HepG2 (cell line): ENCODE measurements at regions not wholly inside any gene's neighbourhood (a gene's known extent, or its start where the extent isn't known, plus 50 kb on each side); places are given as distances from the start of the nearest gene placed in this dataset.

ENCODE experiments used
- ATAC-seq: fragments of 200-7000 bp; cut with Tn5 transposase; 3 replicates; pipeline ENCODE4 v1.9.1; 2020; ENCODE audit warnings: mild to moderate bottlenecking, moderate library complexity
- BruUV-seq: library from RNA; stranded (reverse); fragments of 400-500 nt; replicated peaks from 2 replicates; lab custom pipeline; 2021; lab: Mats Ljungman, UMichigan
- CTCF ChIA-PET: fragments of 300-600 bp; formaldehyde crosslinking; extraction: SDS; loops from one replicate; lab custom pipeline; 2021; ENCODE audit warnings: low total read pairs, inconsistent platforms, low intra/inter-chr PET ratio; lab: Yijun Ruan, JAX
- POLR2A ChIA-PET: fragments of 350-600 bp; sonication (Branson Sonifier 250); formaldehyde crosslinking; loops from one replicate; lab custom pipeline; 2020; ENCODE audit warnings: antibody characterized with exemption, inconsistent platforms; lab: Yijun Ruan, JAX
- DNase-seq: peaks from one replicate; pipeline ENCODE4 v3.0.0-alpha.2; 2015; ENCODE audit warnings: low spot score
- FAIRE-seq: peaks from 3 replicates; lab custom pipeline; 2011; peaks lifted over from hg19 to GRCh38; lab: Jason Lieb, UNC
- H2AFZ ChIP-seq: one replicate; pipeline ENCODE4 v1.6.1; 2011; ENCODE audit warnings: low read length, inconsistent platforms
- H3K27ac ChIP-seq: fragments of 300-600 bp; 3 replicates; pipeline ENCODE4 v1.8.0; 2011; ENCODE audit warnings: mixed run types, mild to moderate bottlenecking, mixed read lengths, low read length, inconsistent platforms; ENCODE audit not compliant: insufficient read depth; ENCODE audit errors: extremely low read length
- H3K27me3 ChIP-seq, 2 experiments: fragments of 200-600 bp in 1 of 2; 2 replicates in 1 of 2; 3 replicates in 1 of 2; pipeline versions ENCODE4 v1.6.0 to v1.8.0; 2011; ENCODE audit warnings: low read length in 2 of 2, mild to moderate bottlenecking in 2 of 2, moderate library complexity in 2 of 2, inconsistent platforms in 1 of 2; ENCODE audit not compliant: insufficient read depth in 2 of 2, control insufficient read depth in 1 of 2
- H3K36me3 ChIP-seq, 2 experiments: fragments of 200-600 bp in 1 of 2; replicated peaks in 1 of 2; 2 replicates in 1 of 2; 3 replicates in 1 of 2; pipeline versions ENCODE4 v1.5.1 to v1.8.0; 2011; ENCODE audit warnings: low read length in 2 of 2, inconsistent platforms in 1 of 2; ENCODE audit not compliant: insufficient read depth in 2 of 2, control insufficient read depth in 1 of 2
- H3K4me1 ChIP-seq: 2 replicates; pipeline ENCODE4 v1.5.1; 2012; ENCODE audit warnings: low read length, inconsistent platforms; ENCODE audit not compliant: insufficient read depth
- H3K4me2 ChIP-seq: 2 replicates; pipeline ENCODE4 v1.6.0; 2011; ENCODE audit warnings: low read depth, low read length, inconsistent platforms
- H3K4me3 ChIP-seq, 3 experiments: fragments of 200-600 bp in 1 of 3; sonication (generic), shearing (Covaris generic) in 1 of 3; replicated peaks in 1 of 3; 2 replicates each; pipeline ENCODE4 v1.5.1; 2011 to 2016; ENCODE audit warnings: low read length in 3 of 3, inconsistent platforms in 2 of 3, low read depth in 2 of 3, mild to moderate bottlenecking in 2 of 3, control low read depth in 1 of 3, mixed read lengths in 1 of 3; ENCODE audit not compliant: insufficient read depth in 1 of 3
- H3K79me2 ChIP-seq: one replicate; pipeline ENCODE4 v1.6.1; 2011; ENCODE audit warnings: low read length, inconsistent platforms; ENCODE audit not compliant: insufficient read depth
- H3K9ac ChIP-seq: 2 replicates; pipeline ENCODE4 v1.6.0; 2011; ENCODE audit warnings: mild to moderate bottlenecking, low read depth, low read length, inconsistent platforms; ENCODE audit not compliant: insufficient read depth
- H3K9me3 ChIP-seq: 2 replicates; pipeline ENCODE4 v1.5.1; 2012; ENCODE audit warnings: mild to moderate bottlenecking, low read length
- H4K20me1 ChIP-seq: 2 replicates; pipeline ENCODE4 v1.6.0; 2011; ENCODE audit warnings: inconsistent platforms, mild to moderate bottlenecking, low read length, moderate library complexity; ENCODE audit not compliant: insufficient read depth
- ARNTL ChIP-seq: sonication (generic); formaldehyde crosslinking; IDR thresholded peaks from 2 replicates; pipeline ENCODE4 v1.4.0; 2020; ENCODE audit warnings: mild to moderate bottlenecking, missing genetic modification reagents
- FOXA1 ChIP-seq, 2 experiments: fragments of 450-650 bp in 1 of 2; sonication (generic) in 1 of 2; formaldehyde crosslinking in 1 of 2; IDR thresholded peaks; 2 replicates each; pipeline versions ENCODE4 v1.4.0 to v1.6.1; 2016 to 2020; ENCODE audit warnings: missing genetic modification reagents in 1 of 2
- HNRNPK ChIP-seq: fragments of 200-400 bp; formaldehyde crosslinking; IDR thresholded peaks from 2 replicates; pipeline ENCODE4 v1.6.1; 2018; ENCODE audit warnings: low read length, low read depth, moderate library complexity, mild to moderate bottlenecking; ENCODE audit not compliant: poor library complexity, severe bottlenecking
- THAP11 ChIP-seq: IDR thresholded peaks from 2 replicates; pipeline ENCODE4 v1.6.1; 2016; ENCODE audit warnings: missing biosample characterization, missing genetic modification reagents
- ZFAT ChIP-seq: sonication (generic); formaldehyde crosslinking; conservative IDR thresholded peaks from 2 replicates; pipeline ENCODE4 v1.8.1; 2023; ENCODE audit warnings: missing genetic modification reagents, inconsistent platforms
- ZNF441 ChIP-seq: sonication (generic); formaldehyde crosslinking; IDR thresholded peaks from 2 replicates; pipeline ENCODE4 v1.7.0; 2021; ENCODE audit warnings: missing genetic modification reagents, borderline replicate concordance
- ZNF563 ChIP-seq: sonication (generic); formaldehyde crosslinking; IDR thresholded peaks from 2 replicates; pipeline ENCODE4 v1.8.0; 2022; ENCODE audit warnings: mild to moderate bottlenecking, moderate library complexity, missing genetic modification reagents
- WGBS: methylation state at CpG from one replicate; pipeline ENCODE4 v1.1.6; 2017; ENCODE audit warnings: low lambda C conversion rate; 5-methylcytosine and 5-hydroxymethylcytosine counted together
- in situ Hi-C: cut with HindIII; loops from 2 replicates; pipeline ENCODE4 v1.10.0; 2017; ENCODE audit warnings: low pct_unique_long_range_greater_than_20kb; ENCODE audit not compliant: extremely low pct_ligation_motif_present
- intact Hi-C: fragments of 100-400 bp; cut with micrococcal nuclease; formaldehyde crosslinking; loops from one replicate; pipeline ENCODE4 v1.10.0; 2022; ENCODE audit not compliant: unreplicated experiment
- TF ChIP-seq, protein P1 (sequence below): sonication (generic); formaldehyde crosslinking; IDR thresholded peaks from 2 replicates; pipeline ENCODE4 v1.4.0; 2020; ENCODE audit warnings: mild to moderate bottlenecking, missing genetic modification reagents
- TF ChIP-seq, protein P2 (sequence below): sonication (generic); formaldehyde crosslinking; IDR thresholded peaks from 2 replicates; pipeline ENCODE4 v1.4.0; 2020; ENCODE audit warnings: low read depth, mild to moderate bottlenecking, missing genetic modification reagents
- TF ChIP-seq, protein P3 (sequence below): sonication (generic); formaldehyde crosslinking; IDR thresholded peaks from 2 replicates; pipeline ENCODE4 v1.8.0; 2022; ENCODE audit warnings: missing genetic modification reagents, low read depth, mild to moderate bottlenecking, borderline replicate concordance

DNA sequence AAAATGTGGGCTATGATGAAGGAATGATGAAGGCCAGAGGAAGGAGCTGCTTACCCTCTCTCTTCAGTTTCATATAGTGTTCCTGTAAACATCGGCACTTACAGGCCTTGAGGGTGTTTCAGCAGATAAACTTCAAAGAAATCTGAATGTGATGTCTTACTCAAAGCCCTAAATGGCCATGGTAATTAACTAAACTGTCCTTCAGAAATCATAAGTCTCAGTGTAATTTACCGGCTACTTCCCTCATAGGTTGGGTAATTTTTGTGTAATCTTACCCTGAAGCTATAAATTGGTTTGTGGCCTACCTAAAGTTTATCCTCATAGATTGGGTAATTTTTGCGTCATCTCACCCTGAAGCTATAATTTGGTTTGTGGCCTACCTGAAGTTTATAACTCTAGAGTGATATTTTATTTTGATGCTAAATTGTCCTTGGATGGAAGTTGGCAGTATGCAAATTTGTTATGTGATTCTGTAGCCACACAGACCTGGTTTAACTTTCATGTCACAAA is 2700.3 kb downstream of the ARAP2 start:
- FAIRE-seq (no peak), DNase-seq (no peak)
- WGBS, result 0% methylated on average over 3 of the region's 3 CpGs
- no peaks in the 10 kb centered on the region for H3K4me1 ChIP-seq
- no peak overlapping the region for H3K4me3 ChIP-seq
- no peak overlapping the region for H3K4me2 ChIP-seq
- TF ChIP-seq HNRNPK (no peak), FOXA1 (IDR thresholded peaks at IDR 0.05) (no peak), FOXA1 (CRISPR knock-in tag; IDR thresholded peaks at IDR 0.05) (no peak), ZNF563 (no peak), THAP11 (no peak), ZFAT (CRISPR knock-in tag) (no peak), ARNTL (CRISPR knock-in tag) (no peak), ZNF441 (CRISPR knock-in tag) (no peak)
- TF ChIP-seq, protein P1, sequence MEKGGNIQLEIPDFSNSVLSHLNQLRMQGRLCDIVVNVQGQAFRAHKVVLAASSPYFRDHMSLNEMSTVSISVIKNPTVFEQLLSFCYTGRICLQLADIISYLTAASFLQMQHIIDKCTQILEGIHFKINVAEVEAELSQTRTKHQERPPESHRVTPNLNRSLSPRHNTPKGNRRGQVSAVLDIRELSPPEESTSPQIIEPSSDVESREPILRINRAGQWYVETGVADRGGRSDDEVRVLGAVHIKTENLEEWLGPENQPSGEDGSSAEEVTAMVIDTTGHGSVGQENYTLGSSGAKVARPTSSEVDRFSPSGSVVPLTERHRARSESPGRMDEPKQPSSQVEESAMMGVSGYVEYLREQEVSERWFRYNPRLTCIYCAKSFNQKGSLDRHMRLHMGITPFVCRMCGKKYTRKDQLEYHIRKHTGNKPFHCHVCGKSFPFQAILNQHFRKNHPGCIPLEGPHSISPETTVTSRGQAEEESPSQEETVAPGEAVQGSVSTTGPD (CRISPR knock-in tag), result no peak
- TF ChIP-seq, protein P2, sequence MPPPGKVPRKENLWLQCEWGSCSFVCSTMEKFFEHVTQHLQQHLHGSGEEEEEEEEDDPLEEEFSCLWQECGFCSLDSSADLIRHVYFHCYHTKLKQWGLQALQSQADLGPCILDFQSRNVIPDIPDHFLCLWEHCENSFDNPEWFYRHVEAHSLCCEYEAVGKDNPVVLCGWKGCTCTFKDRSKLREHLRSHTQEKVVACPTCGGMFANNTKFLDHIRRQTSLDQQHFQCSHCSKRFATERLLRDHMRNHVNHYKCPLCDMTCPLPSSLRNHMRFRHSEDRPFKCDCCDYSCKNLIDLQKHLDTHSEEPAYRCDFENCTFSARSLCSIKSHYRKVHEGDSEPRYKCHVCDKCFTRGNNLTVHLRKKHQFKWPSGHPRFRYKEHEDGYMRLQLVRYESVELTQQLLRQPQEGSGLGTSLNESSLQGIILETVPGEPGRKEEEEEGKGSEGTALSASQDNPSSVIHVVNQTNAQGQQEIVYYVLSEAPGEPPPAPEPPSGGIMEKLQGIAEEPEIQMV, result no peak
- TF ChIP-seq, protein P3, sequence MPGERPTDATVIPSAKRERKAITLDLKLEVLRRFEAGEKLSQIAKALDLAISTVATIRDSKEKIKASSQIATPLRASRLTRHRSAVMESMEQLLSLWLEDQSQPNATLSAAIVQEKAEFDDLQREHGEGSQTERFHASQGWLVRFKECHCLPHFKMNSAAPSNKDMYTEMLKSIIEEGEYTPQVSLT (CRISPR knock-in tag), result no peak
- TF ChIP-seq, all 625 proteins: peak for 0
- H2AFZ ChIP-seq, result no peak overlapping the region
- no peak overlapping the region for H3K27ac ChIP-seq
- H3K9ac ChIP-seq, result no peak overlapping the region
- intact Hi-C loops, result no loop called here
- ATAC-seq, result no peak
- no peaks in the 10 kb centered on the region for H3K27me3 ChIP-seq
- H3K36me3 ChIP-seq, result no peaks in the 10 kb centered on the region
- no peaks in the 10 kb centered on the region for H4K20me1 ChIP-seq
- POLR2A ChIA-PET, result no interaction called here
- no TSS peak for BruUV-seq
- H3K79me2 ChIP-seq, result no peaks in the 10 kb centered on the region
- in situ Hi-C loops, result no loop called here
- CTCF ChIA-PET, result no interaction called here
- H3K9me3 ChIP-seq, result peaks cover 72% of the 10 kb centered on the region
